Caki2 (cell line): ENCODE measurements at regions not wholly inside any gene's neighbourhood (a gene's known extent, or its start where the extent isn't known, plus 50 kb on each side); places are given as distances from the start of the nearest gene placed in this dataset.

Experiments
- DNase-seq: peaks from one replicate; pipeline ENCODE4 v3.0.0-alpha.2; 2015; ENCODE audit warnings: low read depth
- in situ Hi-C: cut with HindIII; loops from 2 replicates; pipeline ENCODE4 v1.10.0; 2016; ENCODE audit warnings: low sequenced_read_pairs, low pct_unique_long_range_greater_than_20kb, mixed read lengths

GRCh38 chr6:145212813-145213212 is 522.5 kb downstream of the EPM2A start:
- no peak for DNase-seq
- in situ Hi-C loops = no loop called here

- in situ Hi-C loops = no loop called here
- no peak for DNase-seq
Measured at GRCh38 chr6:145213614-145214013, 521.7 kb downstream of the EPM2A start.

DNA sequence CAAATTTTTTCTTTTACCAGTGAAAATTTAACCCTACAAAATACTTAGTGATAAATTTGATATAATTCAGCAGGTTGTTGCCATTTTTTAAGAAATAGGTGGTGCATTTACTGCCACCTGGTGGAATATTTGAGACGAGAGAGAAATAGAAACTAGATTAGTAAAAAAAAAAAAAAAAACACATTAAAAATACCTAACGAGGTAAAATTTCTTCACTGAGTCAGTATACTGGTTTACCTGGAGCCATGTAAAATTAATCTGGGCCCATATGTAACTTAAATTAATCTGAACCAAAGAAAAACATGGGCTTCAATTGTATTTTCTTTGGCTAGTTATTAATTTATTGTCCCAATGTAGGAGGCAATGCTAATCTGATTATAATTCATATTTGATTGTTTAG is 520.8 kb downstream of the EPM2A start:
- DNase-seq = peak; percentile 35
- in situ Hi-C loops = no loop called here

DNA sequence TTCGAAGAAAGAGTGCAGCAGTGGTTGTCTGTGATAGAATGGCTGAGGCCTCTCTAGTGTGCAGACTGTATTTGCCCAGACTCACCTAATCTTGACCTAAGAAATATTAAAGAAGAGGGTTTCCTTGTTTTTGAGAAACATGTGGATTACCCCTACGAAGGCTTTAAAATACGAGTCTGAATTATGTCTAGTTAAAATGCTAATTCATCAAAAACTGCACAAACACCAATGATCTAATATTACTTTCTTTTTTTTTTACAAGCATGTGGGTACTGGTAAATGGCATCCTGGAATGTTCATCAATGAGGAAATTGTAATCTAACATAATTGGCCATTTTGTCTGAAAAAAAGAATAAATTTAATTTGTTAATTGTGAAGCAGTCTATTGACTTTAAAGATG is 510.9 kb downstream of the EPM2A start:
- no peak for DNase-seq
- in situ Hi-C loops = no loop called here

GRCh38 chr6:145225500-145225899 is 509.8 kb downstream of the EPM2A start:
- in situ Hi-C loops = no loop called here
- DNase-seq = no peak

DNA sequence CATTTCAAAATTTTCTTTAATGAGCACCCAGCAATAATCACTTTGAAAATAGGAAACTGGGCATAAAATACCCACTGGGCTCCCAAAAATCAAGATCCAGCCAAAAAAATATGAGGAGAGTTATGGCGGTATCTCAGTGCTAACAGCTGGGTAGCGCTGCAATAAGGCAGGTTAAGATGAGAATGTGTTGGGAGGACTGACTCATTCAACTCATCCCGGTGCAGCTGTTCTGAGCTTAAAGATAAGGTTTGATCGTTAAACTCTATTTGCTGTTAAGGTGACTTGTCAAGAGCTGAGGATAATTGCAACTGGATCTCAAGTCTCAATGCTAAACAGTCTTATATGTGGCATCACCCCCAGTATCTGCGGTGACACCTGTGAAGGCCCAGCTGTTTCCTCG is 507.7 kb downstream of the EPM2A start:
- no peak for DNase-seq

GRCh38 chr6:145228962-145229582 is 506.2 kb downstream of the EPM2A start:
- no peak for DNase-seq
- in situ Hi-C loops = no loop called here

More for the DNA sequence above, 507.7 kb downstream of the EPM2A start:
- in situ Hi-C loops = no loop called here

- in situ Hi-C loops = no loop called here
- DNase-seq = no peak
Measured at GRCh38 chr6:145233955-145234354, 501.4 kb downstream of the EPM2A start.

DNA sequence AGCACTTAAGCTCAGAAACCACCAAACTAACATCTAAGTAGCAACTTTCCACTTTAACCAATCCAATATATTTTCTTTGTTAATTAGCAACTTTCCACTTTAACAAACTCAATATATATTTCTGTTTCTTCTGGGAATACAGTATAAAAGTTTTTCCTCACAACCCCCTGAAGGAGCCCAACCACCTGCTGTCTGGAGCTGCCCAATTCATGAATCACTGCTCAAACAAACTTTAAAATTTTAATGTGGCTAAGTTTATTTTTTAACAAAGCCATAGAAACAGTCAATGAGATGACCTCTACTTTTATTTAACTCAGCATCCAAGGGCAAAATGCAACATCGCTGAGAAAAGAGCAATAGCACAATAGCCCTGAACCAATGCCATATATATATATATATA is 500.1 kb downstream of the EPM2A start:
- no peak for DNase-seq
- in situ Hi-C loops = no loop called here

DNA sequence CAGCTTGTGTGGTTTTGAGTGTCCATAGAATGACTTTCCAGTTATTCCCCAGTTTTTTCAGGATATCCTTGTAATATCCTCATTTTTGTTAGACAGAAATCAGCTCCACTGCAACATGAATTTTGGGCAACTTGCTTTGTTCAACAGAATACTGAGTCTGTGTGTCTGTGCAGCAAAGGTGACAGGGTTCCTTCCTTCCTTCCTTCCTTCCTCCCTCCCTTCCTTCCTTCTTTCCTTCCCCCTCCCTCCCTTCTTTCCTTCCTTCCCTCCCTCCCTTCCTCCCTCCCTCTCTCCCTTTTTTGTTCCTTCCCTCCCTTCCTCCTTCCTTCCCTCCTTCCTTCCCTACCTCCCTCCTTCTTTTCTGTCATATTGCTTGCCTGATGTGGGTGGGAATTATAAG is 496.5 kb downstream of the EPM2A start:
- no peak for DNase-seq
- in situ Hi-C loops = no loop called here

DNA sequence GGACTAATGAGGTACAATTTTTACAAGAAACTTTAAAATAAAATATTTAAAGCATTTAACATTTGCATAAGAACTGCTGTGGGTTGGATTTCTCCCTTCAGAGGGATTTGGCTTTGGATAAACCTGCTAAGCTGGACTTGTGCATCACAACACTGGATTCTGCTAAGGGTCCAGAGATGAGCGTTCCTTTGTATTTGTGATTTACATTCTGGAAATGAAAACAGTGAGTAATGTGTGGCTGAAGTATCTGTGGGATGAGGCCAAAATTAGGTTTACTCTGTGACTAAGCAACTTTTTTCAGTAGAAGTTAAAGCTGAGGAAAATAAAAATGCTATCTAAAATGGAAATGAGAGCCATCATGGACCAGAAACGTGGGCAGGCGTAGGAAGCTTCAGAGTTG is 494.3 kb downstream of the EPM2A start:
- DNase-seq = peak; percentile 8
- in situ Hi-C loops = no loop called here

- DNase-seq = no peak
- in situ Hi-C loops = no loop called here
Measured at GRCh38 chr6:145241721-145242120, 493.6 kb downstream of the EPM2A start.

GRCh38 chr6:145244349-145245100 is 490.8 kb downstream of the EPM2A start:
- no peak for DNase-seq
- in situ Hi-C loops = no loop called here

DNA sequence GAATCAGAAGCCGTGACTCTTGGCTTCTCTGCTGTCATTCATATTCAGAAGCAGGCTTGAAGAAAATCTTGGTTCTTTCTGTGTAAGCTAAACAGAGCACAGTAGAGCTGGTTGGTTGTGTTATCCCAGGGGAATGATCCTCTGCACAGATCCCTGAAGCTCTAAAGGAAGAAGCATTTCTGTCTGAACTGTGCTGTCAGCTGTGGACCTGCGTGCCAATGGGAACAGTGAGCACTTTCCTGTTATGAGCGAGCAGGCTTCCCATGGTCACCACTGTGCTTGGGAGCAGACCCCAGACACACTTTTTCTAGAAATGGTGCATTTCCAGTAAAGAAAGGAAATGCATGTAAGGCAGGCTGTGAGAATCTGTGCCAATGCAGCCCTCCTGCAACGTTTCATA is 490.2 kb downstream of the EPM2A start:
- DNase-seq = no peak

GRCh38 chr6:145247692-145248419 is 487.5 kb downstream of the EPM2A start:
- DNase-seq = no peak
- in situ Hi-C loops = no loop called here

More for the DNA sequence above, 490.2 kb downstream of the EPM2A start:
- in situ Hi-C loops = no loop called here

- in situ Hi-C loops = no loop called here
- no peak for DNase-seq
Measured at GRCh38 chr6:145250436-145250835, 484.9 kb downstream of the EPM2A start.

GRCh38 chr6:145252737-145253136 is 482.6 kb downstream of the EPM2A start:
- DNase-seq = no peak
- in situ Hi-C loops = no loop called here

DNA sequence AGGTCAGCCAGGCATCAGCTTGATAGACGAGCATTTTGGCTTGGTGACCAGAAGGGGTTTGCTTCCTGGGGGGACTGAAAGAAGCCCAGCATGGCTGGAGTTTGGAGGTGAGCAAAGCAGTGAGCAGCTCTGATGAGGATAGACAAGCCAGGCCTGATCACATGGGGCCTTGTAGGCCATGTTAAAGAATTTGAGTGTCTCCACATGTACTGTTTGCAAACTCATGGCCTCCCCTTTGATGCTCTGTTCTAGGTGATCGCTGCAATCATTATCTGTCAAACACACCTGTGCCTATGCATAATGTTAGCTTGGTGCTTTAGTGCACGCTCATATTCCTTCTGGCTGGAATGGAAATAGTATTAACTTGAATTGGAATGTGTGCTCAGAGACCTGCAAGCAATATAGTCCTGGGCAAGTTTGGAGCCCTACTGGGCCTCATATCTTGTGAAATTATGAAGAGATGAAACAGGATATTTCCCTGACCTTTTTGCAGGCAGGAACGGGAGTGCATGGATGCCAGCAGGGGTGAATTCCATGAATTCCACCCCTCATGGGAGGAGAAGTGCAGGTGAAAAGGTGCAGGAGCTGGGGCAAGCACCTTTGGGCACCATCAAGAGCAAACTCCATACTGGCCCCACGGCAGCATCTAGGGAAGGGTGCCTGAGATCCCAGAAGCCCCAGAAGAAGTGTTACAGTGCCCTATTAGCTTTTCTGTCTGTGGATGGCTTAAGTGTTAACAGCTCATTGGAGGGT is 480.5 kb downstream of the EPM2A start:
- in situ Hi-C loops = no loop called here
- DNase-seq = no peak

GRCh38 chr6:145257704-145258103 is 477.6 kb downstream of the EPM2A start:
- no peak for DNase-seq
- in situ Hi-C loops = no loop called here
